Keratinocyte (primary cell): ENCODE measurements at regions not wholly inside any gene's neighbourhood (a gene's known extent, or its start where the extent isn't known, plus 50 kb on each side); places are given as distances from the start of the nearest gene placed in this dataset.

Experiments
- DNase-seq: peaks from one replicate; pipeline ENCODE4 v3.0.0-alpha.2; 2011; ENCODE audit warnings: low read depth, missing footprints, low spot score
- FAIRE-seq: peaks from 2 replicates; lab custom pipeline; 2011; peaks lifted over from hg19 to GRCh38; lab: Jason Lieb, UNC
- H2AFZ ChIP-seq: 2 replicates; pipeline ENCODE4 v1.6.0; 2012; ENCODE audit warnings: low read length, control low read depth, inconsistent platforms; ENCODE audit not compliant: control insufficient read depth
- H3K27ac ChIP-seq: 2 replicates; pipeline ENCODE4 v1.5.1; 2011; ENCODE audit warnings: low read length; ENCODE audit not compliant: control insufficient read depth, insufficient read depth
- H3K27me3 ChIP-seq: 3 replicates; pipeline ENCODE4 v1.6.0; 2011; ENCODE audit warnings: low read length; ENCODE audit not compliant: control insufficient read depth, insufficient read depth; ENCODE audit errors: extremely low read depth
- H3K36me3 ChIP-seq, 2 experiments: 2 replicates in 1 of 2; 3 replicates in 1 of 2; pipeline ENCODE4 v1.5.1; 2011; ENCODE audit warnings: low read length in 2 of 2, mild to moderate bottlenecking in 1 of 2; ENCODE audit not compliant: control insufficient read depth in 2 of 2, insufficient read depth in 2 of 2; ENCODE audit errors: extremely low read depth in 1 of 2
- H3K4me1 ChIP-seq: 3 replicates; pipeline ENCODE4 v1.5.1; 2011; ENCODE audit warnings: low read length; ENCODE audit not compliant: control insufficient read depth, insufficient read depth; ENCODE audit errors: extremely low read depth
- H3K4me2 ChIP-seq: 3 replicates; pipeline ENCODE4 v1.6.0; 2011; ENCODE audit warnings: low read depth, low read length; ENCODE audit not compliant: control insufficient read depth, insufficient read depth; ENCODE audit errors: extremely low read depth
- H3K4me3 ChIP-seq, 3 experiments: fragments of 200-600 bp in 1 of 3; sonication (generic) in 1 of 3; 2 replicates in 2 of 3; 3 replicates in 1 of 3; pipeline ENCODE4 v1.5.1; 2011 to 2016; ENCODE audit warnings: low read length in 3 of 3, mild to moderate bottlenecking in 3 of 3, control low read depth in 2 of 3, inconsistent platforms in 1 of 3, low read depth in 1 of 3, mixed read lengths in 1 of 3, mixed run types in 1 of 3, moderate library complexity in 1 of 3; ENCODE audit not compliant: control insufficient read depth in 2 of 3, insufficient read depth in 2 of 3; ENCODE audit errors: extremely low read depth in 1 of 3
- H3K79me2 ChIP-seq: 2 replicates; pipeline ENCODE4 v1.6.0; 2012; ENCODE audit warnings: low read length; ENCODE audit not compliant: control insufficient read depth, insufficient read depth
- H3K9ac ChIP-seq: 3 replicates; pipeline ENCODE4 v1.6.0; 2011; ENCODE audit warnings: low read length; ENCODE audit not compliant: control insufficient read depth, insufficient read depth; ENCODE audit errors: extremely low read depth
- H3K9me1 ChIP-seq: 3 replicates; pipeline ENCODE4 v1.6.0; 2011; ENCODE audit warnings: low read length; ENCODE audit not compliant: control insufficient read depth, insufficient read depth; ENCODE audit errors: extremely low read depth
- H3K9me3 ChIP-seq: 2 replicates; pipeline ENCODE4 v1.5.1; 2012; ENCODE audit warnings: low read depth, low read length; ENCODE audit not compliant: control insufficient read depth
- H4K20me1 ChIP-seq: 3 replicates; pipeline ENCODE4 v1.6.0; 2011; ENCODE audit warnings: low read length; ENCODE audit not compliant: control insufficient read depth, insufficient read depth; ENCODE audit errors: extremely low read depth
- CTCF ChIP-seq, 3 experiments: IDR thresholded peaks in 1 of 3; conservative IDR thresholded peaks in 1 of 3; optimal IDR thresholded peaks in 1 of 3; 2 replicates in 2 of 3; 3 replicates in 1 of 3; pipeline versions ENCODE3 to v1.5.1; 2011; ENCODE audit warnings: low read length in 3 of 3, mild to moderate bottlenecking in 3 of 3, moderate library complexity in 2 of 3, control low read depth in 1 of 3, inconsistent platforms in 1 of 3; ENCODE audit not compliant: insufficient read depth in 2 of 3; ENCODE audit errors: extremely low read depth in 1 of 3
- EZH2 ChIP-seq: IDR thresholded peaks from one replicate; pipeline ENCODE4 v1.6.1; 2012; ENCODE audit warnings: inconsistent platforms, mild to moderate bottlenecking, low read length, moderate library complexity
- dilution Hi-C: fragments of 300-500 bp; cut with MboI; formaldehyde crosslinking; loops from one replicate; pipeline ENCODE4 v1.7.0; 2020; ENCODE audit warnings: low sequenced_read_pairs; ENCODE audit not compliant: extremely low pct_ligation_motif_present

GRCh38 chr1:157292809-157293564, 154.8 kb upstream of the ETV3 start:
- Histone ChIP-seq H3K79me2 (no peaks in the 10 kb centered on the region), H3K4me2 (no peak overlapping the region), H3K27me3 (no peaks in the 10 kb centered on the region), H3K4me1 (no peaks in the 10 kb centered on the region), H3K9ac (no peak overlapping the region), H2AFZ (no peak overlapping the region), H3K9me1 (no peaks in the 10 kb centered on the region), H3K36me3 (no peaks in the 10 kb centered on the region), H3K4me3 (no peak overlapping the region), H4K20me1 (no peaks in the 10 kb centered on the region), H3K27ac (no peak overlapping the region), H3K9me3 (no peaks in the 10 kb centered on the region)
- TF ChIP-seq EZH2 (no peak), CTCF (optimal IDR thresholded peaks at IDR 0.05 in 1 of 3, IDR thresholded peaks at IDR 0.05 in 1 of 3, conservative IDR thresholded peaks at IDR 0.05 in 1 of 3; ENCODE audit: extremely low read depth in 1 of 3, insufficient read depth in 2 of 3, low read length in 3 of 3) (no peak)
- no peak for FAIRE-seq
- dilution Hi-C loops = no loop called here
- no peak for DNase-seq

GRCh38 chr1:157292302-157292701, 154.1 kb upstream of the ETV3 start:
- no peaks in the 10 kb centered on the region for H3K27me3 ChIP-seq
- H3K4me1 ChIP-seq = no peaks in the 10 kb centered on the region
- FAIRE-seq (no peak), DNase-seq (no peak)
- H3K4me3 ChIP-seq = no peak overlapping the region
- H3K9me3 ChIP-seq = no peaks in the 10 kb centered on the region
- H3K4me2 ChIP-seq = no peak overlapping the region
- H4K20me1 ChIP-seq = no peaks in the 10 kb centered on the region
- no peak overlapping the region for H3K27ac ChIP-seq
- no peaks in the 10 kb centered on the region for H3K9me1 ChIP-seq
- H2AFZ ChIP-seq = no peak overlapping the region
- dilution Hi-C loops = no loop called here
- H3K79me2 ChIP-seq = no peaks in the 10 kb centered on the region
- H3K36me3 ChIP-seq = no peaks in the 10 kb centered on the region
- H3K9ac ChIP-seq = no peak overlapping the region
- TF ChIP-seq CTCF (optimal IDR thresholded peaks at IDR 0.05 in 1 of 3, IDR thresholded peaks at IDR 0.05 in 1 of 3, conservative IDR thresholded peaks at IDR 0.05 in 1 of 3; ENCODE audit: extremely low read depth in 1 of 3, insufficient read depth in 2 of 3, low read length in 3 of 3) (no peak), EZH2 (no peak)
